GM10266 (cell line): ENCODE measurements at regions not wholly inside any gene's neighbourhood (a gene's known extent, or its start where the extent isn't known, plus 50 kb on each side); places are given as distances from the start of the nearest gene placed in this dataset.

ENCODE experiments used
- DNase-seq: peaks from one replicate; pipeline ENCODE4 v3.0.0; 2012; ENCODE audit errors: extremely low spot score
- CTCF ChIP-seq: IDR thresholded peaks from 2 replicates; pipeline ENCODE4 v1.5.1; 2012; ENCODE audit warnings: mild to moderate bottlenecking, low read depth; ENCODE audit not compliant: control insufficient read depth, insufficient read depth; ENCODE audit errors: missing control alignments

DNA sequence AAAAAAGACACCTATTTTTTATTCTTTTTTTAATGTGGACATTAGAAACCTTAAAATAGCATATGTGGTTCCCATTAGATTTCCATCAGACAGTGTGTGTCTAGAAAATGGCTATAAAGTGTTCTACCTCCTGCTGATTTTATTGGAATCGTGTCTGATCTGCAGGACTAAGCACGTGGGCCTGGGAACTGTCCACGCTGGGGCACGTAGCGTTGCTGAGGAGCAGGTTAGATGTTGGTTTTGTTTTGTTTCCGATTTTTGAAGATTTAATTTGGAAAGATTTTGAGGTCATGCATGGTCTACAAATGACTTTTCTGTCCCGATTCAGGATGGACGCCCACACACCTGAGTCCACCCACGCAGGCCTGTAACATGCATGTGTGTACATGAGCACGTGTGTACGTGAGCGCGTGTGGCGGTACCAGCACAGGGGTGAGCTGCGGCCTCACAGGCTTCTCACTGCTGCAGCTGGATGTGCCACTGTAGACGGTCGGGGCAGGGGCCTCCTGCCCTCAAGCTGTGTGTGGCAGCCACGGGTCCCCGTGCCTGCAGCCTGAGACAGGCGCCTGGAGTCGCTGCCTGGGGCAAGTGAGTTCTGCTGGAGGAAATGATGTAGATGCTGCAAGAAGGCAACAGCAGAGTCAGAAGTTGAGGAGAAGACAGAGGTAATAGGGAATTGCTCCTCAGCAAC lies 99.7 kb upstream of the CTDP1 start:
- no peak for DNase-seq
- TF ChIP-seq CTCF, result no peak

- no peak for DNase-seq
- TF ChIP-seq CTCF, result no peak
Observed at GRCh38 chr18:79580498-79581171, 99.0 kb upstream of the CTDP1 start.

- TF ChIP-seq CTCF, result no peak
- DNase-seq, result no peak
Observed at GRCh38 chr18:79581406-79581805, 98.2 kb upstream of the CTDP1 start.

GRCh38 chr18:79581911-79582310 lies 97.7 kb upstream of the CTDP1 start:
- no peak for TF ChIP-seq CTCF
- DNase-seq, result no peak

DNA sequence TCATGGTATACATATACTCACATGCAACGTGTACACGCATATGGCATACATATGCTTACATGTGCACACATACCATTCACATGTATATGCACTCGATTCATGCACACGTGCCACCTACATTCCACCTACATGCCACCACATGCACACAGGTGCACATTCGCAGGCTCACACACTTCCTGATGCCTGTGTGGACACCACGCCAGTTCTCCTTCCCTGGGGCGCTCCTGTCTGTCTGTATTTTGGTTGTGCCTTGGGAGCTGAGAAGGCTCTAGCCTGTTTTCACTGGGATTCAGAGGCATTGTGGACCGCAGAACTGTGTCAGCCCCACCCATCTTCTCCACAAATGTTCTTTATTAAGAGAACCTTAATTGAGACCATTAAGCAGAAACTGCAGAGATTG lies 96.6 kb upstream of the CTDP1 start:
- no peak for DNase-seq
- no peak for TF ChIP-seq CTCF

DNA sequence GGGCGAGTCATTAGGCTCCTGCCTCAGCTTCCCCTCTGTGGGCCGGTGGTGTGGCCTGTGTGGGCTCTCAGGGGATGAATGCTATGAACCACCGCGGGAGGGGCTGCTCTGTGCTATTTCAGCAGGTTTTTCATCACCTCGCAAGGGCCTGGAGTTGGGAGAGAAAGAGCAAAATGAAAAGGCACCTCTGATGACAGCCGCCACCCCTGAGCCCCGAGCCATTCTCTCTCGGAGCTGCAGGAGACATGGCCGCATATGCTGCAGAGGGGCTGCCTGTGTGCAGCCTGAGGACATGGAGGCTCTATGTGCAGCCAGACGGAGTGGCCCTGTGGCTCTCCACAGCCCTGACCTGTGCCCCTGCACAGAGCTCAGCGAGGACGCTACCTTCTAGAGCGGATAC lies 96.2 kb upstream of the CTDP1 start:
- DNase-seq, result no peak
- no peak for TF ChIP-seq CTCF

GRCh38 chr18:79583984-79584401 lies 95.6 kb upstream of the CTDP1 start:
- DNase-seq, result no peak
- TF ChIP-seq CTCF, result no peak
